Prostate gland (tissue), 2 donors: ENCODE measurements at regions not wholly inside any gene's neighbourhood (a gene's known extent, or its start where the extent isn't known, plus 50 kb on each side); places are given as distances from the start of the nearest gene placed in this dataset.

Source experiments
- DNase-seq: peaks from one replicate; pipeline ENCODE4 v3.0.0-alpha.2; 2019; ENCODE audit warnings: low spot score
- H3K27ac ChIP-seq, 2 donors: fragments of 200-600 bp; sonication (generic); 2 replicates each; pipeline ENCODE4 v1.5.1; 2017 to 2019
- H3K27me3 ChIP-seq: fragments of 200-600 bp; sonication (generic); replicated peaks from 2 replicates; pipeline ENCODE4 v1.5.1; 2019; ENCODE audit not compliant: insufficient read depth
- H3K36me3 ChIP-seq, 2 donors: fragments of 200-600 bp; sonication (generic); 1 replicate in 1 of 2; 2 replicates in 1 of 2; pipeline versions ENCODE4 v1.5.1 to v1.8.1; 2017 to 2019
- H3K4me1 ChIP-seq: fragments of 200-600 bp; sonication (generic); replicated peaks from 2 replicates; pipeline ENCODE4 v1.5.1; 2019
- H3K4me3 ChIP-seq, 2 donors: fragments of 200-600 bp; sonication (generic); 2 replicates each; pipeline ENCODE4 v1.5.1; 2017 to 2019
- H3K9me3 ChIP-seq: fragments of 200-600 bp; sonication (generic); 2 replicates; pipeline ENCODE4 v1.5.1; 2017
- POLR2A ChIP-seq: fragments of 450-650 bp; IDR thresholded peaks from one replicate; pipeline ENCODE4 v1.6.1; 2016; ENCODE audit warnings: antibody characterized with exemption, mild to moderate bottlenecking
- POLR2AphosphoS5 ChIP-seq: sonication (generic); formaldehyde crosslinking; IDR thresholded peaks from one replicate; pipeline ENCODE4 v1.6.1; 2017; ENCODE audit warnings: antibody characterized with exemption
- WGBS: methylation state at CpG from one replicate; pipeline ENCODE4 v1.1.5; 2018; 5-methylcytosine and 5-hydroxymethylcytosine counted together
- intact Hi-C: fragments of 100-400 bp; cut with DNase I; formaldehyde crosslinking; loops from one replicate; pipeline ENCODE4 v1.14.2; 2022
- TF ChIP-seq, protein P1 (sequence below), 4 experiments: fragments of 200-600 bp in 2 of 4; fragments of 450-650 bp in 2 of 4; sonication (generic) in 2 of 4; IDR thresholded peaks; 1 replicate in 3 of 4; 2 replicates in 1 of 4; pipeline ENCODE4 v1.5.1; 2016 to 2019; ENCODE audit warnings: antibody characterized with exemption in 4 of 4, mild to moderate bottlenecking in 2 of 4, moderate library complexity in 2 of 4

DNA sequence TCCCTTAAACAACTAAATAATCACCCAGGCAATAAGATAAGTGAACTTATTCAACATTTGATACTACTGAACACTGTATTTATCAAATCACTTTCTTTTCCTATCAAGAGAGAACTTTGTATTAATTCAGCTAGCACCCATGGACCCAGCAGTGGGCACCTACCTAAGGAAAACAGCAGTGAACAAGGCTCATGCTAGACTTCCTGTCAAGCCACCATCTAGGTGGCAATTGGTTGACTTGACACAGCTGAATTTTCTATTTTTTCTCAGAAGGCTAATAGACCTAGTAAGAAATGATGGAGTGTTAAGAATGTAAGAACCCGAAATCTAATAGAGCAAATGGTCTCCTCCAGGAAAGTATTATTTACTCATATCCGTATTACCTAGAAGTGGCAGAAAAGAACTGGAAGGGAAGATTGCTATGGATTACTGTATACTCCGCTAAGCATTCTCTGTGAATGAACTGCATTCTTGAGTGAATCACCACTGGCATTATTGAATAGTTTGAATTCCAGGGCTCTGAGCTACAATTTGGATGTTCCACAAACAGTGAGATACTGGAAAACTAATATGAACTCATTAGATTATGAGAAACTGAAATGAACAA lies 988.2 kb upstream of the CDH2 start:
- H3K4me1 ChIP-seq, result no peaks in the 10 kb centered on the region
- no peak for DNase-seq
- 84% methylated on average over 3 of the region's 3 CpGs for WGBS
- no peak overlapping the region for H3K4me3 ChIP-seq
- no peaks in the 10 kb centered on the region for H3K9me3 ChIP-seq
- intact Hi-C loops, result no loop called here
- H3K36me3 ChIP-seq, result no peaks in the 10 kb centered on the region
- TF ChIP-seq POLR2A, result no peak
- TF ChIP-seq, protein P1, sequence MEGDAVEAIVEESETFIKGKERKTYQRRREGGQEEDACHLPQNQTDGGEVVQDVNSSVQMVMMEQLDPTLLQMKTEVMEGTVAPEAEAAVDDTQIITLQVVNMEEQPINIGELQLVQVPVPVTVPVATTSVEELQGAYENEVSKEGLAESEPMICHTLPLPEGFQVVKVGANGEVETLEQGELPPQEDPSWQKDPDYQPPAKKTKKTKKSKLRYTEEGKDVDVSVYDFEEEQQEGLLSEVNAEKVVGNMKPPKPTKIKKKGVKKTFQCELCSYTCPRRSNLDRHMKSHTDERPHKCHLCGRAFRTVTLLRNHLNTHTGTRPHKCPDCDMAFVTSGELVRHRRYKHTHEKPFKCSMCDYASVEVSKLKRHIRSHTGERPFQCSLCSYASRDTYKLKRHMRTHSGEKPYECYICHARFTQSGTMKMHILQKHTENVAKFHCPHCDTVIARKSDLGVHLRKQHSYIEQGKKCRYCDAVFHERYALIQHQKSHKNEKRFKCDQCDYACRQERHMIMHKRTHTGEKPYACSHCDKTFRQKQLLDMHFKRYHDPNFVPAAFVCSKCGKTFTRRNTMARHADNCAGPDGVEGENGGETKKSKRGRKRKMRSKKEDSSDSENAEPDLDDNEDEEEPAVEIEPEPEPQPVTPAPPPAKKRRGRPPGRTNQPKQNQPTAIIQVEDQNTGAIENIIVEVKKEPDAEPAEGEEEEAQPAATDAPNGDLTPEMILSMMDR (IDR thresholded peaks at IDR 0.05), result no peak
- no peak for TF ChIP-seq POLR2AphosphoS5
- H3K27ac ChIP-seq, result no peak overlapping the region
- no peaks in the 10 kb centered on the region for H3K27me3 ChIP-seq

DNA sequence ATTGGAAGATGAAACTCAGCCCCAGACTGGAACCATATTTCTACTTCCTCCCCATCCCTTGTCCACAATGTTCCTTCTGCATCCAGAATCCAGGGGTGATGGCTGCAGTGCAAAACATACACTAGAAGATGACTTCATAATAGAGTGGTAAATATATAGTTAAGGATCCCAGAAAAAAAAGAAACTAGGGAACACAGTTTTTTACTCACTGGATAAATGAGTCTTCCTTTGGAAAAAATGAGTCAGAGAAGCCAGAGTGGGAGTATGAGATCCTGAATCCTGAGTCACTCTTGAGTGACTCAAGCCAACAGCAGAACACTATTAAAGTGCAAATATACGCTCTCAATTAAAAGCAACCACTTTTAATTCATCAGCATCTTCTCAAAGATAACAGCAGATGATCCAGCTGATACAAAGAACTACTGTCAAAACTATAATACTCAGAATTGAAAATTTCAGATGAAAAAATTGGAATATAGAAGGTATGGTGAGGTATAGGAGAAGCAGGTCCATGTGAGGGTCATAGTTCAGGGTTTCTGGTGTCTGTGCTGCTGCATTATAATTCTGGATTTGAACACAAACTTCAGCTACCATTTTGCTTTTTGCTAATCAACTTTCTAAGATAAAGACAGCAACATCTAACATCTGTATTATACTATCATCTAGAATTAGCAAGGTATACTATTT lies 987.2 kb upstream of the CDH2 start:
- H3K4me1 ChIP-seq, result no peaks in the 10 kb centered on the region
- no peak overlapping the region for H3K4me3 ChIP-seq
- DNase-seq, result no peak
- intact Hi-C loops, result no loop called here
- H3K27ac ChIP-seq, result no peak overlapping the region
- no peaks in the 10 kb centered on the region for H3K36me3 ChIP-seq
- no peaks in the 10 kb centered on the region for H3K27me3 ChIP-seq
- TF ChIP-seq POLR2A (no peak), POLR2AphosphoS5 (no peak)
- TF ChIP-seq, protein P1 (IDR thresholded peaks at IDR 0.05), result no peak
- WGBS, result 77% methylated on average over 1 of the region's 1 CpG
- H3K9me3 ChIP-seq, result no peaks in the 10 kb centered on the region

DNA sequence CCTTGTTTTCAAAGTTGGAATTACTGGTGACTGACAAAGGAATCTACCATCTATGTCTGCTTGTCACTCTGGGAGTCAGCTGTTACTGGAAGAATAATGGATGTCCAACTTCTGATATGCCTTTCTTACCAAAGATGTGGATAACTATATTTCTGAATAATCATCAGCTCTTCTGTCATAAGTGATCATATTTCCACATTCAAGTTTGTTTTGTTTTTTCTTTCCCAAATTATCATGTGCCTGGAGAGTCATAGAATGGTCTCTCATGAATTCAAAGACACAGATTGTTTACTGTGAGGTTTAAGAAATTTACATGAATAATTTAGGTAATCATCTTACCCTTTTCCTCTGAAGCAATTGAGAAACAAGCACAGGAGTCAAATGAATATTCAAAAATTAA lies 986.7 kb upstream of the CDH2 start:
- no peak overlapping the region for H3K4me3 ChIP-seq
- no peaks in the 10 kb centered on the region for H3K27me3 ChIP-seq
- DNase-seq, result no peak
- H3K9me3 ChIP-seq, result no peaks in the 10 kb centered on the region
- no peak overlapping the region for H3K27ac ChIP-seq
- no peaks in the 10 kb centered on the region for H3K36me3 ChIP-seq
- intact Hi-C loops, result no loop called here
- TF ChIP-seq, protein P1 (IDR thresholded peaks at IDR 0.05), result no peak
- TF ChIP-seq POLR2AphosphoS5, result no peak
- no peak for TF ChIP-seq POLR2A
- no peaks in the 10 kb centered on the region for H3K4me1 ChIP-seq

DNA sequence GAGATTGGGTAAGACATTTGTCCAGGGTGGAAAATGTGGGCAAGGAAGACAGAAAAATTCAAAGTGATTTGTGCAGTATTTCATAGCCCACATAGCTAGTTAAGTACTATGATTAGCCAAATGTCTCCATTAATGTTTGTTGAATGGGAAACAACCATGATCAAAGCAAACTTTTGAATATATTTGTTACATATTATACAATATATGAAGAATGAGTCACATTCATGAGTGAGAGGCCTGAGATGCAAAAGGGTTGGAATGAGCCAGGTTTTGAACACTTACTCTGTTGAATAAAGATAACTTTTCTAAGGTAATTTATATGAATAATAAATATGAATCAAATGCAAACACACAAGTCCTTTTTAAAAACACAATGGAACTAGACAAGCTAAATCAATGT lies 984.5 kb upstream of the CDH2 start:
- Histone ChIP-seq H3K27ac (no peak overlapping the region), H3K4me3 (no peak overlapping the region), H3K27me3 (no peaks in the 10 kb centered on the region), H3K36me3 (no peaks in the 10 kb centered on the region), H3K9me3 (no peaks in the 10 kb centered on the region), H3K4me1 (no peaks in the 10 kb centered on the region)
- intact Hi-C loops, result no loop called here
- no peak for TF ChIP-seq POLR2A
- TF ChIP-seq POLR2AphosphoS5, result no peak
- TF ChIP-seq, protein P1 (IDR thresholded peaks at IDR 0.05), result no peak
- DNase-seq, result no peak

DNA sequence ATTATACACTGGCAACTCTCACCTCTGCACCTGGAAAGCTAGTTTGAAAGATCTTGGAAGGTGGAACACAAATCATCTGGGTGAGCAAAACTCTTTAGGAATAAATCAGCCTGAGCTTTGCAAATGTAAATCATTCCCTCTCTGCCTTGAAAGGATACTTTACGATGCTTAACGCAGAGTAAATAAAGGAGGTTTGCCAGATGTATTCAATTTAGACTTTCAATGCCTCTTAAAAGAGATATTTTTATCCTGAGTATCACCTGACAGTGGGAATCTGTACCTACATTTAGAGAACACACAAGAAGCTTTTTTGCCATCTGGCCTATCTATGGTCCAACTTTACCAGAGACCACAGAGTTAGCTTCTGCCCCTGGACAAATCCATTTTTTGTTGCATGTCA lies 983.2 kb upstream of the CDH2 start:
- intact Hi-C loops, result no loop called here
- Histone ChIP-seq H3K36me3 (no peaks in the 10 kb centered on the region), H3K9me3 (no peaks in the 10 kb centered on the region), H3K4me1 (no peaks in the 10 kb centered on the region), H3K4me3 (no peak overlapping the region), H3K27me3 (no peaks in the 10 kb centered on the region), H3K27ac (no peak overlapping the region)
- no peak for DNase-seq
- no peak for TF ChIP-seq POLR2A
- TF ChIP-seq, protein P1 (IDR thresholded peaks at IDR 0.05), result no peak
- TF ChIP-seq POLR2AphosphoS5, result no peak
- 2% methylated on average over 2 of the region's 2 CpGs for WGBS
